ENCODE measurements at regions not wholly inside any gene's neighbourhood (a gene's known extent, or its start where the extent isn't known, plus 50 kb on each side); places are given as distances from the start of the nearest gene placed in this dataset.

DNA sequence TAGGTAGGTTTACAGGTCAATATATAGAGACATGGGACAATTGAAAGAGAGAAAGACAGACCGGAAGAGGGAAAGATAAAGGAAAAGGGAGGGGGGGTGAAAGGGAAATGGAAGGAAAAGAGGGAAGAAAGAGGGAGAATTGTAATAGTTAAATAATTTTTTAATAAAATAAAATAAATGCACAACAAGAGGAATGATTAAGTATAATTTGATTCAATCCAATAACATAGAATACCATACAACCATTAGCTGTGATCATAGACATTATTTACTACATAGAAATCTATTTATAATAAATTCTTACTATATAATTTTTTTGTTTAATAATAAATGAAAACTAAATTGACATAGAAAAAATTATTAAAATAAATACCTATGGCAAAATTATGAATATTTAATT lies 330.7 kb downstream of the NR4A2 start:
- Histone ChIP-seq H3K4me3 (no peak overlapping the region), H3K36me3 (no peaks in the 10 kb centered on the region), H3K27ac (no peak overlapping the region), H3K4me1 (no peaks in the 10 kb centered on the region), H3K27me3 (no peaks in the 10 kb centered on the region), H3K9me3 (no peaks in the 10 kb centered on the region)
- ATAC-seq = no peak
- intact Hi-C loops (cut with DNase I) = no loop called here
- no peak for DNase-seq
- no peak for TF ChIP-seq POLR2A (IDR thresholded peaks at IDR 0.05)
- TF ChIP-seq, protein P1, sequence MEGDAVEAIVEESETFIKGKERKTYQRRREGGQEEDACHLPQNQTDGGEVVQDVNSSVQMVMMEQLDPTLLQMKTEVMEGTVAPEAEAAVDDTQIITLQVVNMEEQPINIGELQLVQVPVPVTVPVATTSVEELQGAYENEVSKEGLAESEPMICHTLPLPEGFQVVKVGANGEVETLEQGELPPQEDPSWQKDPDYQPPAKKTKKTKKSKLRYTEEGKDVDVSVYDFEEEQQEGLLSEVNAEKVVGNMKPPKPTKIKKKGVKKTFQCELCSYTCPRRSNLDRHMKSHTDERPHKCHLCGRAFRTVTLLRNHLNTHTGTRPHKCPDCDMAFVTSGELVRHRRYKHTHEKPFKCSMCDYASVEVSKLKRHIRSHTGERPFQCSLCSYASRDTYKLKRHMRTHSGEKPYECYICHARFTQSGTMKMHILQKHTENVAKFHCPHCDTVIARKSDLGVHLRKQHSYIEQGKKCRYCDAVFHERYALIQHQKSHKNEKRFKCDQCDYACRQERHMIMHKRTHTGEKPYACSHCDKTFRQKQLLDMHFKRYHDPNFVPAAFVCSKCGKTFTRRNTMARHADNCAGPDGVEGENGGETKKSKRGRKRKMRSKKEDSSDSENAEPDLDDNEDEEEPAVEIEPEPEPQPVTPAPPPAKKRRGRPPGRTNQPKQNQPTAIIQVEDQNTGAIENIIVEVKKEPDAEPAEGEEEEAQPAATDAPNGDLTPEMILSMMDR (IDR thresholded peaks at IDR 0.05) = no peak
- WGBS, 4 donors = 72 to 81% (median 79%) methylated on average over 1 of the region's 1 CpG

DNA sequence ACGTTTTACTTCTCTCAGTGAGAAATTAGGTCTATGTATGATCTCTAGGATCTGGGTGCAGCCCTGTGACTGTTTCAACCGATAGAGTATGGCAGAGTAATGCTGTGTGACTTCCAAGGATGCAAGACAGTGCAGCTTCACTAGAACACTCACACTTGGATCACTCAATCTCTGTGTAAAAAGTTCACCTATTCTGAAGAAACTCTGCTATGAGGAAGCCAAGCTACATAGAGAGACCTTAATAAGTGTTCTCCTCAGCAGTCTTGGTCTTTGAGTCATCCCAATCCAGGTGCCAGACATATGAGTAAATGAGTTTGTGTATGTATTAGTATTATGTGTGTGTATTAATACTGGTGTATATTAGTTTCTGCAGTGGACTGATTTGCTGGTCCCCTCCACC lies 335.0 kb downstream of the NR4A2 start:
- Histone ChIP-seq H3K4me1 (no peaks in the 10 kb centered on the region), H3K27me3 (no peaks in the 10 kb centered on the region), H3K36me3 (no peaks in the 10 kb centered on the region), H3K4me3 (no peak overlapping the region), H3K9me3 (no peaks in the 10 kb centered on the region), H3K27ac (no peak overlapping the region)
- DNase-seq (no peak), ATAC-seq (no peak)
- TF ChIP-seq, protein P1 (IDR thresholded peaks at IDR 0.05) = no peak
- 63 to 80% (median 70%) methylated on average over 2 of the region's 2 CpGs for WGBS, 4 donors
- intact Hi-C loops (cut with DNase I) = no loop called here

DNA sequence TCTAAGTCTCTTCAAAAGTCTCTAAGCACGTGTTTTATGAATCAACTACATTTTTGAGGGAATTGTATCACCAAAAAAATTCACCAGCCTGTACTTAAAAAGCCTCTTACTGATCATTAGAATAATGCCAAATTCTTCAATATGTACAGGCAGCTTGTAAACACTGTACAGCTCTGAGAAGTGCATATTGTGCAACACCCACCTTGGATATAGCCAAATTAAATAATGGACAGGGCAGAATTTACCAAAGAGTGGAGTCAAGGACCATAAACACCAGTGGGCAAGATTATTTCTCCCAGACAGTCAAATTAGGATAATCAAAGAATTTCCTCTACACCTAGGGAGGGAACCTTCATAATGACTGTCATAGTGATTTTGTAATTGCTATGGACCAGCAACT lies 338.2 kb downstream of the NR4A2 start:
- Histone ChIP-seq H3K27me3 (no peaks in the 10 kb centered on the region), H3K27ac (no peak overlapping the region), H3K9me3 (peaks cover 0 to 10% (median 0%) of the 10 kb centered on the region in 12 donors), H3K36me3 (no peaks in the 10 kb centered on the region), H3K4me3 (no peak overlapping the region), H3K4me1 (no peaks in the 10 kb centered on the region)
- ATAC-seq (no peak), DNase-seq (no peak)
- intact Hi-C loops (cut with DNase I) = no loop called here
- no peak for TF ChIP-seq POLR2A (IDR thresholded peaks at IDR 0.05)
- TF ChIP-seq, protein P1 (IDR thresholded peaks at IDR 0.05) = no peak
- WGBS, 4 donors = 53 to 67% (median 59%) methylated on average over 1 of the region's 1 CpG

DNA sequence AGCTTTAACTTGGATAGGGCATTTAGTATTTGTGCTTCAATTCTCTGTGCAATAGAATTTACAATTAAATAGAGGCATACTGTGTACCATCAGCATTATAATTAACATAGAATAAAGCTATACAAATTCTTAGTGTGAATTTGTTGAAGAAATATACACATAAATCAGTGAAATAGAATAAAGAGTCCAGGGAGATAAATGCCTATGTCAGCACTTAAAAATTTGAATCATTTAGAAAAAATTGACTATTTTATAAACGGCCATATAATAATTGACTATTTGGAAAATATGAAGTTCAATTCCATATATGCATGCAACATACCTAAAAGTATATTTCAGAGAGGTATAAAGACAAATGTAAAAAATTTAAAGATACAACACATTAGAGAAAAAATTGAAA lies 348.7 kb downstream of the NR4A2 start:
- WGBS, 4 donors = 59 to 73% (median 61%) methylated on average over 1 of the region's 1 CpG
- intact Hi-C loops (cut with DNase I) = no loop called here
- ATAC-seq (no peak), DNase-seq (no peak)
- H3K27me3 ChIP-seq = peaks cover 0 to 2% (median 0%) of the 10 kb centered on the region in 9 donors
- no peak overlapping the region for H3K4me3 ChIP-seq
- no peaks in the 10 kb centered on the region for H3K9me3 ChIP-seq
- H3K27ac ChIP-seq = no peak overlapping the region
- H3K4me1 ChIP-seq = no peaks in the 10 kb centered on the region
- H3K36me3 ChIP-seq = no peaks in the 10 kb centered on the region
- TF ChIP-seq, protein P1 (IDR thresholded peaks at IDR 0.05) = no peak
- no peak for TF ChIP-seq POLR2A (IDR thresholded peaks at IDR 0.05)

Measured in heart left ventricle (tissue), 16 donors.